Pons (tissue), 1 donor: ENCODE measurements at regions not wholly inside any gene's neighbourhood (a gene's known extent, or its start where the extent isn't known, plus 50 kb on each side); places are given as distances from the start of the nearest gene placed in this dataset.

Source experiments
- DNase-seq: peaks from one replicate; pipeline ENCODE4 v3.0.0-alpha.2; 2016; ENCODE audit warnings: low spot score

DNA sequence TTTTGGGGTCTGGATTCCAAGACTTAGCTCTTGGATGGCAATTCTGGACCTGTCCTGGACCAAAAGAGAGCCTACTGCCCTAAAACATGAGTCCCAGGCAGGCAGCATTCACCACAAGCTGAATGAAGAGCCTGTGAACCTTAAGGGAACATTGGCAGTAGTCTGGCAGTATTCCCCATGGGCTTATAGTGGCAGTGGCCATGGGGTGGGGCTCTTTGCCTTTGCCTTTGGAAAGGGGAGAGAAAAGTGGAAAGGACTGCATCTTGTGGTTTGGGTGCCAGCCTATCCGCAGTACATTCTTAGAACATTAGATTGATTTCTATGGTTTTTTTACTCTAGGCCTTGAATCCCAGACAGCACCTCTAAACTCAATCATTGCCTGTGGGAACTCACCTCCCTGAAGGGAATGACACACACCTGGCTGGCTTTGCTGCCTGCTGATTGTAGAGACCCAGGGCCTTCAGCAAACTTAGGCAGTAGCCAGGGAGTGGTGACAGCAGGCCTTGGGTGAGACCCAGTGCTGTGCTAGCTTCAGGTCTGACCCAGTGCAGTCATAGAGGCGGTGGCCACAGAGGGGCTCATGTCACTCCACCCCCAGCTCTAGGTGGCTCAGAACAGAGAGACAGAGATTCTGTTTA is 216.3 kb downstream of the CETN3 start:
- DNase-seq = no peak

DNA sequence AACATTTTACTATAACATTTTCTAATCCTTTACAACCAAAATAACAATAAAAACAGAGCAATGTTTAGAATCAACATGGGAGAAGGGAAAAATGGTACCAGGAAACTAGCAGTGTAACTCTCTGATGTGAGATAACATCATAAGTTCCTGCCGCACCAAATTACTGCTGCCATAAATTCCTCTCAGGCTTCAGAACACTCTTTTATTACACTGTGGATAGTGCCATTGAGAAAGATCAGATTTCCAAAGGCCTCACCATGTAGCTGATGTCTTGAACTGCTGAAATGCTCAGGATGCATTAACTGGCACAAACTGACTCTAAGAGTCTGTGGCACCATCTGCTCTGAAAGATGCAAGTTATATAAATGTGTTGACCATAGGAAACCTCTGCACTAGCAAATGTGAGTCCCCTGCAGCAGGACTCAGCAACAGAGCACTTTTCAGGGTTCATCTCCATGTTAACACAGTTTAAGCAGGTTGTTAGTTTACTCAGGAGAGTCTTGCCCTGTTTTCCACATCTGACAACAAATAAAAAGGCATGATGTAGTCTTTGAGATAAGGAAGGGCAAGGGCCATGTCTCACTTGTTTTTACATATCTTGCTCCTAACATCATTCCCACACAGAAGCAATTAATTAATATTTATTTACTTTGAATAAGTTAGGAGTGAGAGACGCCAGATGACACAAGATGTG is 218.1 kb downstream of the CETN3 start:
- DNase-seq = peak; percentile 19

DNA sequence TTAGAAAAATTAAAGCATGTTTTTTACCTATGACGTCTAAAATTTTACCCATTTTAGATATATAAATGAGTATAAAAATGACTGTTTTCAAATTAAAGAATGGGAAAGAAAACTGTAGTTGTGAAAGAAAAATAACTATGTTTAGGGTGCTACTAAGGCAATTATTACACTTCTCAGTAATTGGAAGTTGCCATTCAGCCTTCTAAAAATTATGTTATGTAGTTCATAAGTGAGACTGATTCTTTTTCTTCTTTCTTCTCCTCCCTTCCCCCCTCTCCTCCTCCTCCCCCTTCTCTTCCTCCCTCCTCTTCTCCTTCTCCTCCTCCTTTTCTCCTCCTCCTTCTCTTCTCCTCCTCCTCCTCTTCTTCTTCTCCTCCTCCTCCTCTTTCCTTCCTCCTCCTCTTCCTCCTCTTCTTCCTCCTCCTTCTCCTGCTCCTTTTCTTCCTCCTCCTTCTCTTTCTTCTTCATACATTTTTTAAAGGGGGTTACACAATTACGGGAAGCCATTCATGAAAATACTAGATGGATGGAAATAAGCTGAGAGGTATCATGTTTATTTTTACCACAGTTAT is 223.6 kb downstream of the CETN3 start:
- DNase-seq = no peak

DNA sequence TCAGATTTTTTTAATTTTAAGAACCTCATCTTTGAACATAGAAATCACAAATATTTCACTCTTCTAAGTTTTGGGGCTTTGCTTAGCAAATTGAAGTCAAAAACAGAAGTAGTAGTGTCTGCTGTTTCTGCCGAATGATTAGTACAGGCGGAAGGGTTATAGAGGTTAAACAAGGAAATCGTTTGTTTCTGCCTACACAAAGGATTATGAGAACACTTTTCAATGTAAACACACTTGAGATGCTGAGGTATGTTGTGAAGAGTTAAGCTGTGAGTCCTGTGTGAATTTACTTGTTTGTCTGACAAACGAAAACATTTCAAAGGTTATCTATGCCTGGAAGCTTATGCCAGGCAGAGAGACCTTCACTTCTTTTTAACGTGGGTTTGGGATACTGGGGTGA is 224.8 kb downstream of the CETN3 start:
- DNase-seq = peak; percentile 46

DNA sequence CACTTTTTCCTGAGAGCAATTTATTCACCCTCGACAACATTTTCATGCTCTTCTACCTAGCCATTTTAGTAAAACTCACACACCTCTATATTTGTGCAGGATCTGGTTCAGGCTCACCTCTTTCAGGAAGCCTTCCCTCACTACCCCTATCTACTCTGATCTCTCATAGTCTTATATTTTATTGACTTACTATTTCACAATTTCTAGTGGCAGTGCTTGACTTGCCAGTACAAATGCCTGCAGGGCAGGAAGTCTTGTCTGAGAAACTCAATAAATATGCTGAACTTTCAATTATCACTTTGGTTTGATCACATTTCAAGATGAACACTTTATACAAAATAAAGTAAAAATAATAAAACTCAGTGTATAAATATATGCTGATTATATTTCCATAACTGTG is 226.8 kb downstream of the CETN3 start:
- DNase-seq = no peak

GRCh38 chr5:90174236-90174635 is 235.3 kb downstream of the CETN3 start:
- no peak for DNase-seq

GRCh38 chr5:90173299-90174030 is 236.1 kb downstream of the CETN3 start:
- no peak for DNase-seq

DNA sequence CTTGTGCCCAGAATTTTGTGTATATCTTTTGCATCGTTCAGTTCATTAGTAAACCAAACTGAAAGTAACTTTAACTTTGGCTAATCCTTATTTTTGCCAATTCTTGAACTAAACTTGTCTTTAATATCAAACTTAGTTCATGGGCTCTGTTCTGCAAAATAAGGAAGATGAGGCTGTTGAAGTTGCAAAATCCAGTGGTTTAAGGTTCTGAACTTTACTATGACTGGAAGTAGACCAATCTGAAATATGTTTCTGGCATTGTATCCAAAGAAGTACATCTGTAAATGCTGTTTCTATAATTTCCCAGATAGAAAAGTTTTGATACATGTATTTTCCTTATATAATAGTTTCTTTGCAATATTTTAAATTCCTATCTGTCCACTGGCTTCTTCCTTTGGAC is 238.1 kb downstream of the CETN3 start:
- no peak for DNase-seq

- DNase-seq = peak; percentile 18
Measured at GRCh38 chr5:90170261-90170660, 239.3 kb downstream of the CETN3 start.

DNA sequence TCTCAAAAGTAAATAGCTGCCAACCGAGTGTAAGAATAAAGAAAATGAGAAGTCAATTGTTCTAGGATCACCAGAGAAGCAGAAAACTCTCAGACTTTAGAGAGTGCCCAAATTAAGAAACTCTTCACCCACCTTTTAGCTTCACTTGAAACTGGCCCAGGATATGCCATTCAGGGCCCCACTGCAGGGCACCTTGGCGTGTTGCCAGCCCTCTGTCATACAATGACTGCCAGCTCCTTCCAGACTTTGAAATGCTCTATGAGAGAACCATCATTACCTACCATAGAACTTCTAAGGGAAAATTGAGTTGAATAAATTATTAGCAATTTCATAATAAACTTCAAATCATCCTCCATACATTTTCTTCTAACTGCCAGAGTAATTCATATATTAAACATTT is 240.5 kb downstream of the CETN3 start:
- no peak for DNase-seq

- no peak for DNase-seq
Measured at GRCh38 chr5:90168399-90168798, 241.2 kb downstream of the CETN3 start.

- DNase-seq = no peak
Measured at GRCh38 chr5:90166816-90167215, 242.7 kb downstream of the CETN3 start.

DNA sequence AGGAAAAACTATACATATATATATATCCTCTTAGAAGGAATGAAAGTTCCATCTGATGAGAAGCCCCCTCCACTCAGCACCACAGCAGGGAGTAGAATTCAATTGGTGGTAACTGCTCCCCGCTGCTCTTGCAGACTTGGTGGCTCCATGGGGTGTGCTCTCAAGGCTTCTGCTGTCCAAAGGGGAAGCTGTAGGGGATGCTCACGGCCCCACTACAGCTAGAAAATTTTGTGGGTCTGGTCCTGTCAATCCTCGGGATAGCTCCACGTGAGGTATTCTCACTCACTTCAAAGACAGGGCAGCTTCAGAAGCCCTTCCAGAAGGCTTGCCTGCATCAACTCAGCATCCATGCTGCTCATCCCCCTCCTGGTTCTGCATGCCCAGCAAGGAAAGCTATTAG is 247.2 kb downstream of the CETN3 start:
- no peak for DNase-seq

DNA sequence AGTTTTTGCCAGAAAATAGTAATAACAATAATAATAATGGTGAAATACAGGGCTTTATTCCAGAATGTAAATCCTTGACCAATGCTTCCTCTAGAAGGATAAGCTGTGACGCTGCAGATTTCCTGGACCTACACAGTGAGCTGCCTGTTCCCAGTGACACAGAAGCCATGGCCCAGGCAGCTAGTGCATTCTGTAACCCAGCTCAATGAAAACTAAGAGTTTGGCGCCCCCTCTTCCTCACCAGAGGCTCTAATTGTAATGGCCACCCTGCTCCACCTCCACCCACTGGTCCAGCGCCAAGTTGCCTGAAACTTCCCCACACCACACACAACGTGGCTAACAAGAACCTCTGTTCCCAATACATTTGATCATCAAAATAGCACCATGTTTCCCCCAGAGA is 248.1 kb downstream of the CETN3 start:
- DNase-seq = peak; percentile 36

- DNase-seq = no peak
Measured at GRCh38 chr5:90158131-90158530, 251.4 kb downstream of the CETN3 start.

DNA sequence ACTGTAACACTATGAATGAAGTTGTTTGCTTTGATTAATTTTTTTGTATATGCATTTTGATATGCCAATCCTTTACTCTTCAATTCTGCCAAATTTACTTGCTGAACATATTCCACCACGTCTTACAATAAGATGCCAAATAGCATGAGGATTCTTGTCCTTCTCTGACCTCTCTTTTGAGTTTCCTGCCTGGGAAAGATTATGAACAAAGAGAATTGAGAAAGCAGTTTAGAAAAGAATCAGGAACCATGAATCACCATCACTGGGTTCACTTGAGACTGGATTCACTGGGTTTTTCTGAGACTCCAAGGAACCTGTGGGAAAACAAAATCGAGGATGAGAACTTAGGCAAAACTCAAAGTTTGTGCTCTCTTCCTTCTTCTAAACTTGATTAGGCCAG is 256.5 kb downstream of the CETN3 start:
- DNase-seq = no peak

GRCh38 chr5:90144625-90145327 is 264.8 kb downstream of the CETN3 start:
- no peak for DNase-seq

- no peak for DNase-seq
Measured at GRCh38 chr5:90142541-90142940, 267.0 kb downstream of the CETN3 start.

DNA sequence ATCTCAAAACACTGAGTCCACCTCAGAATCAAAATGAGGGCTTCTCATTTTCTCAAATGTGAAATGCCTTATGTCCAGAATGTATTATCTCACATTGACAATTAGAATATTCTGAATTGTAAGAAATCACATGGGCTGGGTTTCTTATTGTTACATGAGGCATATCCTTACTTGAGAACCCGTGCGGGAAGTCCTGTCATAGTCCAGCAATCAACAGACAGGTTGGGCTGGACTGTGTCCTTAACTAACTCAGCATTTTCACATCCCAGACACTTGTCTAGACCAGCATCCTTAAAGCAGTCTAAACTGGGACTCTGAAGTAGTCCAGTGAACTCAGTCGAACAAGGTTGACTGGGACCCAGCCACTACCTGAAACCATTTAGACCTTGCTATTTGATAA is 267.6 kb downstream of the CETN3 start:
- DNase-seq = no peak

GRCh38 chr5:90136952-90137528 is 272.5 kb downstream of the CETN3 start:
- DNase-seq = no peak

GRCh38 chr5:90135779-90136378 is 273.7 kb downstream of the CETN3 start:
- no peak for DNase-seq

DNA sequence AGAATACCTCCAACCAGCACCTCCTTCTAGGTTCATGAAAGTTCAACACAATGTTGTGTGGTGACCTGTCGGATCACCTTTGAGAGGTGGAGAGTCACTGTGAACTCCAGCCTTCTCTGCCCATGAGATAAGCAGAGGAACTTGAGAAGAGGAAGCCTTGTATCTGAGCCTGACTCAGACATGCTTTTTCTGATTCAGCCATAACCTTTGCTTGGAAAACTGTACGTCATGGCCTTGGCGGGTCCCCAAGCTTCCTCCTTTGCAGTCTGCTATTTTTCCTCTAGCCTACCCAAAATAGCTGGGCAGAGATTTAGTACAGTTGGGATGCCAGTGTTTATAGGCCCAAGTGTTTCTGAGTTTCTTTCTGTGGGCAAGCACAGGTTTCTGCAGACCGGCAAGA is 274.7 kb downstream of the CETN3 start:
- DNase-seq = peak; percentile 86
